HG03558 (cell line): ENCODE measurements at regions not wholly inside any gene's neighbourhood (a gene's known extent, or its start where the extent isn't known, plus 50 kb on each side); places are given as distances from the start of the nearest gene placed in this dataset.
"Not testable (repeated sequence)": the region's sequence is repeated elsewhere in the genome, so short reads cannot be mapped to it uniquely, and the experiment has no call there.

Source experiments
- ATAC-seq: cut with Tn5 transposase; IDR thresholded peaks from one replicate; pipeline ENCODE4 v1.9.1; 2021; ENCODE audit warnings: moderate number of reproducible peaks; ENCODE audit not compliant: unreplicated experiment; ENCODE audit errors: extremely low read depth

- ATAC-seq = no peak
These were observed 421.6 kb downstream of the PCDH7 start for GRCh38 chr4:31141832-31142142.

GRCh38 chr4:31146366-31146765, 426.2 kb downstream of the PCDH7 start:
- ATAC-seq = no peak

- ATAC-seq = no peak
These were observed 428.8 kb downstream of the PCDH7 start for GRCh38 chr4:31148990-31149389.

GRCh38 chr4:31156221-31156620, 436.1 kb downstream of the PCDH7 start:
- no peak for ATAC-seq

- no peak for ATAC-seq
These were observed 440.0 kb downstream of the PCDH7 start for GRCh38 chr4:31160146-31160545.

GRCh38 chr4:31169846-31170245, 449.7 kb downstream of the PCDH7 start:
- ATAC-seq = no peak

- ATAC-seq = no peak
These were observed 451.2 kb downstream of the PCDH7 start for GRCh38 chr4:31171362-31171761.

GRCh38 chr4:31175242-31175910, 455.2 kb downstream of the PCDH7 start:
- no peak for ATAC-seq

GRCh38 chr4:31183256-31183655, 463.1 kb downstream of the PCDH7 start:
- no peak for ATAC-seq

GRCh38 chr4:31185014-31185585, 464.9 kb downstream of the PCDH7 start:
- ATAC-seq = no peak

GRCh38 chr4:31187979-31188378, 467.8 kb downstream of the PCDH7 start:
- ATAC-seq = no peak

- ATAC-seq = no peak
These were observed 469.8 kb downstream of the PCDH7 start for GRCh38 chr4:31189938-31190337.

GRCh38 chr4:31190671-31191070, 470.5 kb downstream of the PCDH7 start:
- no peak for ATAC-seq

- no peak for ATAC-seq
These were observed 472.2 kb downstream of the PCDH7 start for GRCh38 chr4:31192341-31192740.

GRCh38 chr4:31193521-31193920, 473.4 kb downstream of the PCDH7 start:
- ATAC-seq = no peak

- no peak for ATAC-seq
These were observed 474.7 kb downstream of the PCDH7 start for GRCh38 chr4:31194823-31195222.

GRCh38 chr4:31199644-31200043, 479.5 kb downstream of the PCDH7 start:
- ATAC-seq = no peak

- not testable (repeated sequence) for ATAC-seq
These were observed 481.9 kb downstream of the PCDH7 start for GRCh38 chr4:31202054-31202453.

GRCh38 chr4:31204874-31205273, 484.7 kb downstream of the PCDH7 start:
- ATAC-seq = no peak

- no peak for ATAC-seq
These were observed 500.8 kb downstream of the PCDH7 start for GRCh38 chr4:31220921-31221320.

- no peak for ATAC-seq
These were observed 507.9 kb downstream of the PCDH7 start for GRCh38 chr4:31228068-31228467.

- no peak for ATAC-seq
These were observed 510.4 kb downstream of the PCDH7 start for GRCh38 chr4:31230594-31230993.
